Tibial nerve (tissue), 4 donors: ENCODE measurements at regions not wholly inside any gene's neighbourhood (a gene's known extent, or its start where the extent isn't known, plus 50 kb on each side); places are given as distances from the start of the nearest gene placed in this dataset.

Experiments
- EP300 ChIP-seq, 2 donors: sonication (generic); formaldehyde crosslinking; IDR thresholded peaks; one replicate each; pipeline ENCODE4 v1.6.1; 2017; ENCODE audit warnings: antibody characterized with exemption in 2 of 2, mild to moderate bottlenecking in 1 of 2
- POLR2A ChIP-seq, 2 donors: fragments of 450-650 bp; IDR thresholded peaks; one replicate each; pipeline ENCODE4 v1.6.1; 2017; ENCODE audit warnings: antibody characterized with exemption in 2 of 2, mild to moderate bottlenecking in 2 of 2, moderate library complexity in 2 of 2
- TF ChIP-seq, protein P1 (sequence below), 5 experiments: fragments of 200-600 bp in 3 of 5; fragments of 450-650 bp in 2 of 5; sonication (generic) in 3 of 5; IDR thresholded peaks; one replicate each; pipeline ENCODE4 v1.5.1; 2016 to 2019; ENCODE audit warnings: antibody characterized with exemption in 5 of 5, mild to moderate bottlenecking in 3 of 5, moderate library complexity in 2 of 5

DNA sequence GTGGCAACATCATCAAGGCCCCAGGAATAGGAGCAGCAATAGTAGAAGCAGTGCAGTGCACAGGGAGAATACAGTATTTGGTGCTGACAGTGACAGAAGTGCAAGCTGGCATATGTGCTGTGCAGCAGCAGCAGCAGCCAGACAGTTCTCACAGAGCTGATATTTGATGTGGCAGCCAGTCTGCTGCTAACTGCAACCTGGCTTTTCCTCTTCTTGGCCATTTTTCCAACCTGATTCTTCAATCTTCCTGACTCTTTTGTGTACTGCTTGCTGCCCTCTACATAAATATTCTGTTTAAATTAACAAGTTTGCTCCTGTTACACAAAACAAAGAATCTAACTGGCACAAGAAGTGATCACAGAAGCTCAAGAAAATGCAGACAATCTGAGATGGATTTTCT is 102.0 kb downstream of the CASP12 start:
- TF ChIP-seq POLR2A (IDR thresholded peaks at IDR 0.05) = no peak
- TF ChIP-seq, protein P1, sequence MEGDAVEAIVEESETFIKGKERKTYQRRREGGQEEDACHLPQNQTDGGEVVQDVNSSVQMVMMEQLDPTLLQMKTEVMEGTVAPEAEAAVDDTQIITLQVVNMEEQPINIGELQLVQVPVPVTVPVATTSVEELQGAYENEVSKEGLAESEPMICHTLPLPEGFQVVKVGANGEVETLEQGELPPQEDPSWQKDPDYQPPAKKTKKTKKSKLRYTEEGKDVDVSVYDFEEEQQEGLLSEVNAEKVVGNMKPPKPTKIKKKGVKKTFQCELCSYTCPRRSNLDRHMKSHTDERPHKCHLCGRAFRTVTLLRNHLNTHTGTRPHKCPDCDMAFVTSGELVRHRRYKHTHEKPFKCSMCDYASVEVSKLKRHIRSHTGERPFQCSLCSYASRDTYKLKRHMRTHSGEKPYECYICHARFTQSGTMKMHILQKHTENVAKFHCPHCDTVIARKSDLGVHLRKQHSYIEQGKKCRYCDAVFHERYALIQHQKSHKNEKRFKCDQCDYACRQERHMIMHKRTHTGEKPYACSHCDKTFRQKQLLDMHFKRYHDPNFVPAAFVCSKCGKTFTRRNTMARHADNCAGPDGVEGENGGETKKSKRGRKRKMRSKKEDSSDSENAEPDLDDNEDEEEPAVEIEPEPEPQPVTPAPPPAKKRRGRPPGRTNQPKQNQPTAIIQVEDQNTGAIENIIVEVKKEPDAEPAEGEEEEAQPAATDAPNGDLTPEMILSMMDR (IDR thresholded peaks at IDR 0.05) = no peak
- TF ChIP-seq EP300 (IDR thresholded peaks at IDR 0.05) = no peak
